K562 (cell line): ENCODE measurements at regions not wholly inside any gene's neighbourhood (a gene's known extent, or its start where the extent isn't known, plus 50 kb on each side); places are given as distances from the start of the nearest gene placed in this dataset.

Experiments
- ATAC-seq: fragments of 200-7000 bp; cut with Tn5 transposase; 3 replicates; pipeline ENCODE4 v1.9.1; 2020; ENCODE audit warnings: moderate library complexity
- BruUV-seq: library from RNA; stranded (reverse); fragments of 400-500 nt; replicated peaks from 2 replicates; lab custom pipeline; 2021; lab: Mats Ljungman, UMichigan
- CTCF ChIA-PET: fragments of 300-600 bp; formaldehyde crosslinking; extraction: SDS; loops from one replicate; lab custom pipeline; 2021; ENCODE audit warnings: low intra/inter-chr PET ratio; lab: Yijun Ruan, JAX
- POLR2A ChIA-PET: fragments of 300-600, 350-650 bp; sonication (Branson Sonifier 250); formaldehyde crosslinking; extraction: SDS; loops from one replicate; lab custom pipeline; 2021; ENCODE audit warnings: antibody characterized with exemption, inconsistent platforms; lab: Yijun Ruan, JAX
- DNase-seq, 4 experiments: peaks; one replicate each; pipeline versions ENCODE4 v3.0.0 to v3.0.0-alpha.2; 2011 to 2018; ENCODE audit warnings: low spot score in 3 of 4, mixed read lengths in 3 of 4; ENCODE audit errors: extremely low read depth in 1 of 4
- FAIRE-seq: peaks from 2 replicates; lab custom pipeline; 2011; peaks lifted over from hg19 to GRCh38; lab: Jason Lieb, UNC
- H2AFZ ChIP-seq: 2 replicates; pipeline ENCODE4 v1.6.0; 2011; ENCODE audit warnings: low read depth, low read length, control low read depth, inconsistent platforms
- H3K27ac ChIP-seq: fragments of 200-600 bp; 3 replicates; pipeline ENCODE4 v1.8.0; 2011; ENCODE audit warnings: low read depth, mild to moderate bottlenecking, control low read depth, inconsistent platforms, low read length, moderate library complexity, mixed read lengths; ENCODE audit errors: extremely low read depth
- H3K27me3 ChIP-seq, 2 experiments: fragments of 300-600 bp in 1 of 2; 2 replicates in 1 of 2; 3 replicates in 1 of 2; pipeline versions ENCODE4 v1.6.0 to v1.8.0; 2011; ENCODE audit warnings: inconsistent platforms in 2 of 2, low read length in 2 of 2, mild to moderate bottlenecking in 1 of 2, mixed read lengths in 1 of 2, moderate library complexity in 1 of 2; ENCODE audit not compliant: control insufficient read depth in 2 of 2, insufficient read depth in 2 of 2
- H3K36me3 ChIP-seq: fragments of 300-600 bp; 3 replicates; pipeline ENCODE4 v1.8.0; 2011; ENCODE audit warnings: mild to moderate bottlenecking, low read length, inconsistent platforms; ENCODE audit not compliant: control insufficient read depth, insufficient read depth
- H3K4me1 ChIP-seq, 2 experiments: fragments of 200-600 bp in 1 of 2; replicated peaks in 1 of 2; 2 replicates in 1 of 2; 3 replicates in 1 of 2; pipeline versions ENCODE4 v1.5.1 to v1.8.0; 2011; ENCODE audit warnings: inconsistent platforms in 2 of 2, low read length in 2 of 2, mild to moderate bottlenecking in 1 of 2, mixed read lengths in 1 of 2, moderate library complexity in 1 of 2; ENCODE audit not compliant: control insufficient read depth in 2 of 2, insufficient read depth in 2 of 2
- H3K4me2 ChIP-seq: 2 replicates; pipeline ENCODE4 v1.6.1; 2011; ENCODE audit warnings: low read length, control low read depth, inconsistent platforms, mixed read lengths; ENCODE audit not compliant: insufficient read depth
- H3K4me3 ChIP-seq: fragments of 200-600 bp; sonication (generic), shearing (Covaris generic); 2 replicates; pipeline ENCODE4 v1.5.1; 2016; ENCODE audit warnings: control low read depth, inconsistent platforms
- H3K79me2 ChIP-seq: fragments of 200-600 bp; 3 replicates; pipeline ENCODE4 v1.8.0; 2011; ENCODE audit warnings: low read length, inconsistent platforms; ENCODE audit not compliant: control insufficient read depth, insufficient read depth
- H3K9ac ChIP-seq, 2 experiments: 2 replicates each; pipeline versions ENCODE4 v1.6.0 to v1.6.1; 2011; ENCODE audit warnings: low read depth in 2 of 2, low read length in 2 of 2, control low read depth in 1 of 2, inconsistent platforms in 1 of 2, mild to moderate bottlenecking in 1 of 2, mixed read lengths in 1 of 2; ENCODE audit not compliant: insufficient read depth in 1 of 2
- H3K9me1 ChIP-seq: one replicate; pipeline ENCODE4 v1.6.0; 2011; ENCODE audit warnings: inconsistent platforms, mild to moderate bottlenecking, low read length, moderate library complexity; ENCODE audit not compliant: control insufficient read depth, insufficient read depth
- H3K9me3 ChIP-seq: replicated peaks from 2 replicates; pipeline ENCODE4 v1.5.1; 2011; ENCODE audit warnings: low read depth, low read length, inconsistent platforms; ENCODE audit not compliant: control insufficient read depth, insufficient read depth
- H4K20me1 ChIP-seq: replicated peaks from 2 replicates; pipeline ENCODE4 v1.6.1; 2011; ENCODE audit warnings: low read length, inconsistent platforms, mixed read lengths; ENCODE audit not compliant: control insufficient read depth, insufficient read depth
- GTF2F1 ChIP-seq: IDR thresholded peaks from 2 replicates; pipeline ENCODE4 v1.6.1; 2011; ENCODE audit warnings: low read depth, low read length, improper control_type of control experiment
- NR2C2 ChIP-seq, 2 experiments: fragments of 200-800 bp in 1 of 2; sonication (Bioruptor generic) in 1 of 2; sonication (generic) in 1 of 2; formaldehyde crosslinking in 1 of 2; IDR thresholded peaks; 2 replicates each; pipeline versions ENCODE4 v1.6.1 to v1.8.0; 2016 to 2022; ENCODE audit warnings: mild to moderate bottlenecking in 1 of 2, missing compliant biosample characterization in 1 of 2, missing genetic modification characterization in 1 of 2, missing genetic modification reagents in 1 of 2
- RB1 ChIP-seq: fragments of 450-650 bp; IDR thresholded peaks from 2 replicates; pipeline ENCODE4 v1.6.1; 2017; ENCODE audit warnings: low read depth, mild to moderate bottlenecking
- RUNX1 ChIP-seq: sonication (generic); IDR thresholded peaks from 2 replicates; pipeline ENCODE4 v1.6.1; 2016; ENCODE audit warnings: antibody characterized with exemption, low read depth
- whole genome bisulfite sequencing: fragments of 100-300 bp; shearing (Covaris generic); methylation state at CpG from one replicate; pipeline ENCODE4 v1.1.6; 2016; ENCODE audit warnings: low coverage, mixed read lengths; ENCODE audit not compliant: insufficient coverage; ENCODE audit errors: missing lambda C conversion rate; 5-methylcytosine and 5-hydroxymethylcytosine counted together
- in situ Hi-C: fragments of 300-500 bp; cut with MboI; formaldehyde crosslinking; loops from 4 replicates; pipeline ENCODE4 v1.15.0; 2018; ENCODE audit warnings: inconsistent platforms, mixed read lengths
- intact Hi-C: fragments of 100-400 bp; cut with micrococcal nuclease; formaldehyde crosslinking; loops from 2 replicates; pipeline ENCODE4 v1.14.2; 2022
- TF ChIP-seq, protein P1 (sequence below): fragments of 450-650 bp; formaldehyde crosslinking; IDR thresholded peaks from 2 replicates; pipeline ENCODE4 v1.4.0; 2022; ENCODE audit warnings: mild to moderate bottlenecking, moderate library complexity
- TF ChIP-seq, protein P2 (sequence below): fragments of 200-800 bp; sonication (Bioruptor generic); IDR thresholded peaks from 2 replicates; pipeline ENCODE4 v1.6.1; 2016; ENCODE audit warnings: missing genetic modification characterization, missing compliant biosample characterization

DNA sequence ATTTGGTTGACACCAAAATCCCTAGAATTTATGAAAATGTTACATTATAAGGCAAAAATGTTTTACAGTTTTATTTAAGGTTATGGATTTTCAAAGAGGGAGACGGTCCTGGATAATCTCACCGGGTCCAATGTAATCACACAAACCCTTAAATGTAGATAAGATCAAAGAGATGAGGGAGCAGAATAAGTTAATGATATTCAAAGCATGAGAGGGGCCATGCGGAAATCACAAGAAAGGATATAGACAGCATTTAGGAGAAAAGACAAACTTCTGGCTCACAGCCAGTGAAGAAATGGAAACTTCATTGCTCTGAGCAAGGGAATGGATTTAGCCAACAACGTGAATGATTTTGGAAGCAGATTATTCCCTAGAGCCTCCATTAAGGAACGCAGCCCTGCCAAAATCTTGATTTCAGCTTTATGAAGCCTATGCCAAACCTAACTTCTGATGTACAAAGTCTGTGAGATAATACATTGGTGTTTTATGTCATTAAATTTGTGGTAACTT is 684.4 kb upstream of the GNPDA2 start:
- Histone ChIP-seq H3K79me2 (no peaks in the 10 kb centered on the region), H3K4me3 (no peak overlapping the region), H2AFZ (no peak overlapping the region), H3K27ac (no peak overlapping the region), H3K9ac (no peak overlapping the region), H3K9me3 (no peaks in the 10 kb centered on the region), H3K4me1 (no peaks in the 10 kb centered on the region), H3K27me3 (no peaks in the 10 kb centered on the region), H4K20me1 (no peaks in the 10 kb centered on the region), H3K36me3 (no peaks in the 10 kb centered on the region), H3K9me1 (no peaks in the 10 kb centered on the region), H3K4me2 (no peak overlapping the region)
- WGBS: 2% methylated on average over 5 of the region's 5 CpGs
- in situ Hi-C loops: no loop called here
- no TSS peak for BruUV-seq
- intact Hi-C loops: no loop called here
- ATAC-seq: no peak
- CTCF ChIA-PET: no interaction called here
- no peak for DNase-seq
- no peak for FAIRE-seq
- TF ChIP-seq RUNX1 (no peak), NR2C2 (CRISPR knock-in tag; IDR thresholded peaks at IDR 0.05) (no peak), NR2C2 (tag; IDR thresholded peaks at IDR 0.05) (no peak), GTF2F1 (no peak), RB1 (no peak)
- TF ChIP-seq, protein P1, sequence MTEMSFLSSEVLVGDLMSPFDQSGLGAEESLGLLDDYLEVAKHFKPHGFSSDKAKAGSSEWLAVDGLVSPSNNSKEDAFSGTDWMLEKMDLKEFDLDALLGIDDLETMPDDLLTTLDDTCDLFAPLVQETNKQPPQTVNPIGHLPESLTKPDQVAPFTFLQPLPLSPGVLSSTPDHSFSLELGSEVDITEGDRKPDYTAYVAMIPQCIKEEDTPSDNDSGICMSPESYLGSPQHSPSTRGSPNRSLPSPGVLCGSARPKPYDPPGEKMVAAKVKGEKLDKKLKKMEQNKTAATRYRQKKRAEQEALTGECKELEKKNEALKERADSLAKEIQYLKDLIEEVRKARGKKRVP: no peak
- TF ChIP-seq, protein P2, sequence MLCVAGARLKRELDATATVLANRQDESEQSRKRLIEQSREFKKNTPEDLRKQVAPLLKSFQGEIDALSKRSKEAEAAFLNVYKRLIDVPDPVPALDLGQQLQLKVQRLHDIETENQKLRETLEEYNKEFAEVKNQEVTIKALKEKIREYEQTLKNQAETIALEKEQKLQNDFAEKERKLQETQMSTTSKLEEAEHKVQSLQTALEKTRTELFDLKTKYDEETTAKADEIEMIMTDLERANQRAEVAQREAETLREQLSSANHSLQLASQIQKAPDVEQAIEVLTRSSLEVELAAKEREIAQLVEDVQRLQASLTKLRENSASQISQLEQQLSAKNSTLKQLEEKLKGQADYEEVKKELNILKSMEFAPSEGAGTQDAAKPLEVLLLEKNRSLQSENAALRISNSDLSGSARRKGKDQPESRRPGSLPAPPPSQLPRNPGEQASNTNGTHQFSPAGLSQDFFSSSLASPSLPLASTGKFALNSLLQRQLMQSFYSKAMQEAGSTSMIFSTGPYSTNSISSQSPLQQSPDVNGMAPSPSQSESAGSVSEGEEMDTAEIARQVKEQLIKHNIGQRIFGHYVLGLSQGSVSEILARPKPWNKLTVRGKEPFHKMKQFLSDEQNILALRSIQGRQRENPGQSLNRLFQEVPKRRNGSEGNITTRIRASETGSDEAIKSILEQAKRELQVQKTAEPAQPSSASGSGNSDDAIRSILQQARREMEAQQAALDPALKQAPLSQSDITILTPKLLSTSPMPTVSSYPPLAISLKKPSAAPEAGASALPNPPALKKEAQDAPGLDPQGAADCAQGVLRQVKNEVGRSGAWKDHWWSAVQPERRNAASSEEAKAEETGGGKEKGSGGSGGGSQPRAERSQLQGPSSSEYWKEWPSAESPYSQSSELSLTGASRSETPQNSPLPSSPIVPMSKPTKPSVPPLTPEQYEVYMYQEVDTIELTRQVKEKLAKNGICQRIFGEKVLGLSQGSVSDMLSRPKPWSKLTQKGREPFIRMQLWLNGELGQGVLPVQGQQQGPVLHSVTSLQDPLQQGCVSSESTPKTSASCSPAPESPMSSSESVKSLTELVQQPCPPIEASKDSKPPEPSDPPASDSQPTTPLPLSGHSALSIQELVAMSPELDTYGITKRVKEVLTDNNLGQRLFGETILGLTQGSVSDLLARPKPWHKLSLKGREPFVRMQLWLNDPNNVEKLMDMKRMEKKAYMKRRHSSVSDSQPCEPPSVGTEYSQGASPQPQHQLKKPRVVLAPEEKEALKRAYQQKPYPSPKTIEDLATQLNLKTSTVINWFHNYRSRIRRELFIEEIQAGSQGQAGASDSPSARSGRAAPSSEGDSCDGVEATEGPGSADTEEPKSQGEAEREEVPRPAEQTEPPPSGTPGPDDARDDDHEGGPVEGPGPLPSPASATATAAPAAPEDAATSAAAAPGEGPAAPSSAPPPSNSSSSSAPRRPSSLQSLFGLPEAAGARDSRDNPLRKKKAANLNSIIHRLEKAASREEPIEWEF (CRISPR knock-in tag): no peak
- POLR2A ChIA-PET: no interaction called here
